ENCODE measurements at regions not wholly inside any gene's neighbourhood (a gene's known extent, or its start where the extent isn't known, plus 50 kb on each side); places are given as distances from the start of the nearest gene placed in this dataset.

DNA sequence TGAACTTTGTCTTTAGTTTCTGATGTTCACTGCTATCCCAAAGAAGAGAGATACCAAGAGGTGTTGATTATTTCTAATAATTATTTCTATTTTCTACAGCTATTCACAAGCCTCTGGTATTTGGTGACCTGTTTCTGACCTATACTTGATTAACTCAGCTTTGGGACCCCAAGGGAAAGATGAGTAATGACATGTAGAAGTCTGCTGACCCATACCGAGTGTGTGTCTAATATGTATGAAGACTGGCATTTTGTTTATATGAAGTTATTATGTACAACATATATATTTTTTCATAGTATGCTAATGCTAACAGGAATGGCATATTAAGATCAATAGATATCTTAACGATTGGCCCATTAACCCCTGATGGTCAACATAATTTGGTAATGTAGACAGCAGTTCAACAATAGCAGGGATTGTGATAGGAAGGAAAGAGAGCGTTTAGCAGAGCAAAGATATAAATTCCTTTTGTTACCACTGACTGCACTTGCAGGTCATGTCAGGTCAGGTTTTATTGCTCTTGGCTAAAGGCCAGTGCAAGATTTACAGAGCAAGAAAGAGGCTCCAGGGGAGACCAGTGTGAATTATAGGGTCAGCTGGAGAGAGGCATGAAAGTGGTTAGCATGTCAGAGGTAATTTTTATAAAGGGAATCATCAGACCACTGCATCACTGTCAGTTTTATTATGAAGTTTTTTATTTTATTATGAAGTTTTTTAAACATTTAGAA lies 94.7 kb upstream of the DIPK2B start:
- no peak for DNase-seq (ENCODE audit: low read depth)

DNA sequence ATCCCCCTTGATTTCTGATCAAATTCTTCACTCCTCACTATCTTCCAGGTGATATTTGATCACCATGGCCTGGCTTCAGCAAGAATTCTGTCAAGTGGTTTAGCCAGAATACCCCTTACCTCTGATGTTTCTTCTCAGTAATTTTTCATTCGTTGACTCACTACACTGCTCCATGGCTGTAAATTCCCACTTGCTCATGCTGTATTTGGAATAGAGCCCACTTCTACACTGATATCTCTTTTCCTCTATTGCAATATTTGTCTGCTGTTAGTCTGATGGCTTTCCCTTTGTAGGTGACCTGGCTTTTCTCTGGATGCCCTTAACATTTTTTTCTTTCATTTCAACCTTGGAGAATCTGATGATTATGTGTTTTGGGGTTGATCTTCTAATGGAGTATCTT lies 73.9 kb upstream of the DIPK2B start:
- no peak for DNase-seq (ENCODE audit: low read depth)

DNA sequence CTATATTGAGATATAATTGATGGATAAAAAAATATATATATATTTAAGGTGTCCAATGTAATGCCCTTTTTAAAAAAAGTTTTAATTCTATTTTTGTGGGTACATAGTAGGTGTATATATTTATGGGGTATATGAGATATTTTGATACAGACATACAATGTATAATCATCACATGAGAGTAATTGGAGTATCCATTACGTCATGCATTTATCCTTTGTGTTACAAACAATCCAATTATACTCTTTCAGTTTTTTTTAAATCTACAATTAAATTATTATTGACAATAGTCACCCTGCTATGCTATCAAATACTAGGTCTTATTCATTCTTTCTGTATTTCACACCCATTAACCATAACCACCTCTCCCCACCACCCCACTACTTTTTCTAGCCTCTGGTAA lies 66.3 kb upstream of the DIPK2B start:
- DNase-seq (ENCODE audit: low read depth): no peak

DNA sequence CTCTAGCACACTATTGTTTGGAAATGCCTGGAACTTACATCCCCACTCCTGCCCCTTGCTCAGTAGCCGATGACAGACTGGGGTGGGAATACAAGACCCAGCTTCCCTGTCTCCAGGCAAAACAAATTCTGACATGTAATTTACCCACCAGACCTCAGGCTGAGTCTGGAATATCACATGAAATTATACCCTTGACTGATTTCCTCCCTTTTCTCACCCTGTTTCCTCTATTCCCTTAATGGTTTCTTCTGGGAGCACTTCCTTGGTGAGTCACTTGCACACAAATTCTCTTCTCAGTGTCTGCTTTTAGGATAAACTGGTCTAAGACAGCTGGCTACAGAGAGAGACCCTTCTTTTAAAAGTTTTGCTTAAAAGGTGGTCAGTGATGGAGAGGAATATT lies 65.8 kb upstream of the DIPK2B start:
- DNase-seq (ENCODE audit: low read depth): no peak

DNA sequence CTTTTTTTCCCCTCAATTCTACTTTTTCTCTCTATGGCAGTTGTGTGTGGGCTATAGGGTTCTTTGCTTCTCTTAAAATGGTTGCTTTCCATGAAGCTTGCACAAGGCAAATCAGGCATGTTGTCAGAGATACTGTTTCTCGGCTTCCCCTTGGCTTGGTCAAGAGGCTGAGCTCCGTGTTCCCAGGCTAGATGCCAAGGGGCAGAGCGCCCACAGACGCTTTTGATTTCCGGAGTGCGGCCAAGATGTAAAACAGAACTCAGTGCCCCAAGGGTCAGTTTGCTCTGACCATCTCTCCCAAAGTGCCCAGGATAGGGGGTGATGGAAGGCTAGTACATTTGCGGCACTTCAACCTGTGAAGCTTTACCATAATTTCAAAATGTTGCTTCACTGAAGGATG lies 64.2 kb upstream of the DIPK2B start:
- no peak for DNase-seq (ENCODE audit: low read depth)

DNA sequence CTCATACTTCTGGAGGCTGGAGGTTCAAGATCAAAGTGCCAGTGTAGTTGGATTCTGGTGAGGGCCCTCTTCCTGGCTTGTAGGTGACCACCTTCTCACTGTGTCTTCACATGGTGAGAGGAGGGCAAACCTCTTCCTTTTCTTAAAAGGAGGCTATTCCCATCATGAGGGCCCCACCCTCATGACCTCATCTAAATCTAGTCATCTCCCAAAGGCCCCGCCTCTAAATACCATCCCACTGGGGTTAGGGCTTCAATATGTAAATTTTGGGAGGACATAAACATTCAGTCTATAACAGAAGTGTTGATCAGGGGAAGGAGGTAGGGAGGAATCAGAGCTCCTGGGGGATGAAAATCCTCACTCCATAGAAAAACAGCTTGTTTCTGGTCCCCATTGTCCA lies 60.8 kb upstream of the DIPK2B start:
- DNase-seq (ENCODE audit: low read depth): no peak

DNA sequence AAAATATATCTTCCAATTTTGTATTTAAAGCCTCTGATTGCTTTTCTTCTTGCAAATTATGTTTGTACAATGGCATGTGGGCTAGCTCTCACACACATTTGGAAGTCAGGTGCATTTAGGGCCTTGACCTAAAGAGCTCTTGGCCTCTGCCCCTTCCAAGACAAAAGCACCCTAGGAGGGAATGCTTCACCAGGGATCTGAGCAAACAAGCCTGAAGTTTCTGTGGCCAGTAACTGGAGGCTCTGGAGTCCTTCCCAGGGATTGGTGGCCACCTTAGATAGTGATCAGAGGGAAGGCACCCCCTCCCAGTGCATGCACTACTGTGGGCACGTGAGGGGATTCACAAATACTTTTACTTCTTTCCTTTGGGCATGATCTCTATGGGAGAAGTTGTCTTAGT lies 60.3 kb upstream of the DIPK2B start:
- no peak for DNase-seq (ENCODE audit: low read depth)

DNA sequence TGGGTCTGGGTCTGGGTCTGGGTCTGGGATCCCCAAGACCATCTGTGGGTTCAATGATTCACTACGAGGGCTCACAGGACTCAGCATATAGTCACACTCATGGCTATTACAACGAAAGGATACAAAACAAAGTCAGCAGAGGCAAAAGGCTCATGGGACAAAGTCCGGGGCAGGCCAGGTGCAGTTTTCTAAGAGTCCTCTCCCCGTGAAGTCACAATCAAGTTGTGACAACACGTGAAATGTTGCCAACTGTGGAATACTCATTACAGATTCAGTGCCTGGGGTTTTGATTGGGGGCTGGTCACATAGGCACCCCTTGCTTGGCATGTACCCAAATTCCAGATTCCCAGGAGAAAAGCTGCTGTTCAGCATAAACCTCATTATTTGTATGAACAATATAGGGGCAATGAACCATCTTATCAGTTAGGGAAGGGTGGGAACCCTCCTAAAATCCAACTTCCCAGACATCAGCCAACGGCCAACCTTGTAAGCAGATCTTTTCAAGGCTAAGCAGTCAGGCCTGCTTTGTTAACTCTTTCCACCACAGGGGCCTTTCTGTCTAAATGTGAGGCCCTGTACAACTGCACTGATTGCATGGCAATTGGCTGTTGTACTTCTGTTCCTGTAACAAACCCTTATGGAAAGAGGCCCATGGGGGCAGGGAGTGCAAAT lies 58.2 kb upstream of the DIPK2B start:
- no peak for DNase-seq (ENCODE audit: low read depth)

Measured in T follicular helper cell (primary cell).